Ramos (cell line): ENCODE measurements at regions not wholly inside any gene's neighbourhood (a gene's known extent, or its start where the extent isn't known, plus 50 kb on each side); places are given as distances from the start of the nearest gene placed in this dataset.

Source experiments
- in situ Hi-C: fragments of 300-500 bp; cut with MboI; formaldehyde crosslinking; loops from one replicate; pipeline ENCODE4 v1.14.3; 2022; ENCODE audit warnings: low sequenced_read_pairs; ENCODE audit not compliant: unreplicated experiment

DNA sequence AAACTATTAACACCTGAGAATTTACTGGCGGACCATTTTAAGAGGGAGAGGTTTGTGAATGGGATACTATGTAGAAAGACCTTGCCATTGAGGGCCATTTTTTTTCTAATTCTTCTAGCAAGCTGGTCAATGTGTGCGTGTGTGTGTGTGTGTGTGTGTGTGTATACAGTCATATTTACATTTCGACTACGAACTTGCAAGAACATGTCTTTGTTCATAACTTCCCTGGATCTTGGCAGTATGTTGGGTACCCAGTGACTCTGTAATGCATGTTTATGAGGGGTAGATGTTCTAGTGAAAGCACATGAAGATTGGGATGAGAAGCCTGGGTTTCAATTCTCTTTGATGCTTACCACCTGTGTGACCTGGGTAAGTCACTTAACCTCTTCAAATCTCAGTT lies 133.6 kb downstream of the UBE2E3 start:
- in situ Hi-C loops = loop anchor here (25.0 kb wide), 1 partner anchor 348 kb away; the partner anchor contains the start of gene ITGA4

DNA sequence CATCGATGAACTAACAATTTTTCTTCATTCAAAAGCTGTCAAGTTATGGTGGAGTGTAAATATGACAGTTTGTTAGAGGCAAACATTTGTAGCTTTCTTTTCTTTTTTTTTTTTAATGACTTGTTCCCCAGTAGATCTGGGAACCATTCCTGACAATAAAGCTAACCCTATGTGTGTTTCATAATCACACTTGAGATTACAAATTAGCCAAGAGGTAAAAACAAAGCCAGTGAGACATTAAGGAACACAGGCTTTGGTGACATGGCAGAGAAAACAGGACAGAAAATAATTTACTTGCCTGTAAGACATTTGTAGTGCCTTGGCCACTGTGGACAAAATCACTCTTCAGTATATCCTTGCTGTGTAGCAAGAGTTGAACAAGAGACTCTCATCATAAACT lies 135.9 kb downstream of the UBE2E3 start:
- in situ Hi-C loops = loop anchor here (25.0 kb wide), 1 partner anchor 346 kb away; the partner anchor contains the start of gene ITGA4

DNA sequence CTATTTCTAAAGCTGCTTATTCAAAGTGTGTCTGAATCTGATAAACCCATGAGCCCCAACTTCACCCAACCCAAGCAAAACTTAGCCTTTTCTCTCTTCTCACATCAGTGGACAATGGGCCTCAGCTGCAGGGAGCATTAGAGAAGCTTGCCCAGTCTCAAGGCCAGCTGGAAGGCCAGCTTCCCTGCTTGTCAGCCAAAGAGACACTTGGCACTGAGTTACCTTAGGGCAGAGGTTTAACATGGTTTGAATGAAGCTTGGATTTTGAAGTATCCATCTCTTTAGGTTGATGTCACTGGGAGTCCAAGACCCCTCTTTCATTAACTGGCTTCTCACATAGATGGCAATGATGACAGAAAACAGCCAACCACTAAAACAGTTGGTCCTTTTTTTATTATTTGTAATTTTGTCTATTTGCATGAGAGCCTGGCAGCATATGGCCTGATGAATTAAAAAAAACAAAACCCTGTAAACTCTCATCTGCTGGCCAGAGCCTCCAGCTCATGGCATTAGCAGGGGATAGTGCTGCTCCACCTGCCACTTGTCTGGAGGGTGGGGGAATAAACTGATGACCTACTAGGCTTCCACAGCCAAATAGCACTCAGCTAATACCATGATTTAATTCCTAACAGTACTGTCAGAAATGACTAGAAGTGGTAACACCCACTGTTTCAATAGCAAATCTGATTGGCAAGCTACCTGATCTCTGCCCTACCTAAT lies 137.0 kb downstream of the UBE2E3 start:
- in situ Hi-C loops = loop anchor here (25.0 kb wide), 1 partner anchor 345 kb away; the partner anchor contains the start of gene ITGA4

DNA sequence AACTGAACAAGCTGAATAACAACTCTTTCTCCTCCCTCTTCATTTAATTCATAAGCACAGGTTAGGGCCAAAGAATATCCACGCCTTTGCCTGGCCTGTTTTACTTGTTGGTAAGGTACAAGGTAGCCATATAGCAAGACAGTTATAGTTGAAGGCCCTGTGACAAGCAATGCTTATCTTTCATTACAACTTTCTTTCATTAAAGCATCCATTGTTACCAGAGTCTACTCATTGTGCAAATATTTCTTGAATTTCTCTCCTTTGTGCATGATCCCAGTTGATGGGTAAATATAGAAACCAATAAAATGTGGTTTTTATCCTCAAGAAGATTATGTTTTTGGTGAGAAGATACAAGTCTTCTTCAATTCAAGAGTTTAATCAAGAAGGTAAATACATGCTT lies 140.2 kb downstream of the UBE2E3 start:
- in situ Hi-C loops = loop anchor here (25.0 kb wide), 1 partner anchor 342 kb away; the partner anchor contains the start of gene ITGA4

DNA sequence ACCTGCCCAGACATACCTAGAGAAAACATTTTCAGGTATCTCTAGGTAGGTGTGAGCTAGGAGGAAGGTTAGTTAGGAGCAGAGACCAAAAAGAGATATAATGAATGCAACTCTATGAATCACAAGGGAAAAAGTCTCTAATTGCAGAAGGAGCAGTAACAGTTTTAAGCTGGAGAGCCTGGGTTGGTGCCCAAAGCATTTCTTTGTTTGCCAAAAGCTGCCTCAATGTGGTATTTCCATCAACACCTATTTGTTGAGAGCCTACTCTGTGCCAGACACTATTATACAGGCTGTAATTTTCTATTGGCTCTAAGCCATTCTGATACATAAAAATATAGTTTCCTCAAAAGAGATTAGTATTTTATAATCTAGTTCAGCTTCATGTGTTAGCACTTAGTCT lies 141.6 kb downstream of the UBE2E3 start:
- in situ Hi-C loops = loop anchor here (25.0 kb wide), 1 partner anchor 340 kb away; the partner anchor contains the start of gene ITGA4

DNA sequence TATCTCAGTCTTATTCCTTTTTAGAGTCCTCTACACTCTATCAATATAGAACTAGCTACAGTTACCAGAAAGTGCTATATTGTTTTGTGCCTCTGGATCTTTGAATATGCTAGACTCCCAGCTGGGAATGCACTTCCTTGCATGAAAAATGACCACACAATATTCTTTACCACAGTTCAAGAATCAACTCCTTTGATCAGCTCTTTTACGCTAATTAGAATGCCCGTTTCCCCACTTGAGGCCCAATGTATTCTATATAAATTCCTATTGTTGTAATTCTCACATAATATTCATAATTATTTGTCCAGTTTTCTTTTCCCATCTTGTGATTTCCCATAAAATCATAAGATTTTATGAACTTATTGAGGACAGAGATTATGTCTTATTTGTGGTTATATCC lies 142.2 kb downstream of the UBE2E3 start:
- in situ Hi-C loops = loop anchor here (25.0 kb wide), 1 partner anchor 340 kb away; the partner anchor contains the start of gene ITGA4

DNA sequence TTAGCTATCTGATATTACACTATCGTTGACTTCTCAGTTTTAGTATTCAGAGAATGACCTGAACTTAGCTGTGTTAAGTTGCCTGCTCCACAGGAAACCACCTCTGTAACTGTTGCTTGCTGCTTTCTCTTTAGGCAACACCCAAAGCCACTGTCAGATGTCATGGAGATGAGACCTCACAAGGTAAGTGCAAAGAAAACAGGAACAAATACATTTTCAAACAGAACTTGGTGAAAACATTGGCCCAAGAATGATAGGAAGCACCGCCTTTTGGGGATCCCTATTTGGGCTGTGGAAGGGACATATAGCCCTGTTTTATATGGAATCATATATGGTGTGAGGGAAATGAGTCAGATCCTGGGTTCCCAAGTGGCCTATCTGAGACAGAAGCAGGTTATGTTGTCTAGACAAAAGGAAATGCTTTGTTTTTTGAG lies 143.4 kb downstream of the UBE2E3 start:
- in situ Hi-C loops = loop anchor here (25.0 kb wide), 1 partner anchor 338 kb away; the partner anchor contains the start of gene ITGA4

DNA sequence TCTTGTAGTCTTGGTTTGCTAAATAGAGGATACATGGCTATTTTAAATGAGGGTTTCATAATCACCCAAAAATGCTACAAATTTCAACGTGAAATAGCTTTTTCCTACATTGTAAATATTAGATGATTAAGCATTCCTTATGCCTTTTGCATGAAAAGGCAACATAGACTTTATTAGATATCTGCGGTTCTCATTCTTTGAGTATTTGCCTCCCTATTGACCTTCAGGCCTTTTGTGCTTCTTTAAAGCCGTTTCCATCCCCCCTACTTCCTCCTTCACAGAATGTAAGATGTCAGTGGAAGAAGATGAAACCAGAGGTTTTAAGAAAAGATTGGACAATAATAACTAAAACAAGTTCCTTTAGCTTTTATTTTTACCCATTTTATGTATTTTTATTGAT lies 144.1 kb downstream of the UBE2E3 start:
- in situ Hi-C loops = loop anchor here (25.0 kb wide), 1 partner anchor 338 kb away; the partner anchor contains the start of gene ITGA4

DNA sequence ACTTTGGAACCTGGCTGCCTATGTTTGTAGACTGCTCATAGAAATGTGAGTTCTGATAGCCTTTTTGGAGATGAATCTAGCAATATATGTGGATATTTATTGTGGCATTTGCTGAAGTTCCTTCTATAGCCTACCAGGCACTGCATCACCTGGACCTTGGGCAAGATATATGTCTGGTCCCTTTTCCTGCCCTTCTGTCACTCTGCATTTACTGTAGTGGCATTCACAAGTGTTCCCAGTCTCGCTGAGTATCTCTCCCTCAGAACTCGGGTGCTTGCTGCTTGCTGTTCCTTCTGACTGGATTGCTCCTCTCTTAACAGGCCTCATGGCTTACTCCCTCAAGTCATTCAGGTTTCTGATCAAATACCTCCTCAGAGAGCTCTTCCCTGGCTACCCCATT lies 145.0 kb downstream of the UBE2E3 start:
- in situ Hi-C loops = no loop called here

DNA sequence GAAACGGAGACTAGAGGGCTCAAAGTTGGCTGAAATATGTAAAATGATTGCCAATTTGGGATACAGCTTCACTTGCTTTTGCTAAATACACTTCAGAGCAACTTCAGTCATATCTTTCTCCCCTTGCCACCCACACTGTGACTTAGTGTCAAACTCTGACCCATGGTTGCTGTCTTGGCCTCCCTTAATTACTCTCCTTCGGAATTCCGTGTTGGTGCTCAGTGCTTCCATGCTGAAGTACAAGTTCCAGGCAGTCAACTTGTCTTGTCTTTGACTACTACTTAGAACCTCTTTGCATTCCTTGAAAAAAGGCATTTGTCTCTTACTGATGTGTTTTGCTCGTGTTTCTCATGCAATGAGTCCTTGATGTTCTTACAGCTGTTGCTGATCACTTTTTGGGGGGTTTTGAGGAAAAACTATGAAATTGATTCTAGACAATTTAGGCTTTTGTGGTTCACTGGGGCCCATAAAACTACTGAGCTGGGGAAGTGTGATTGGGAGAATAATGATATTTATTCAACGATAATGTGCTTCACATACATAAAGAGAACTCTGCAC lies 146.0 kb downstream of the UBE2E3 start:
- in situ Hi-C loops = no loop called here

DNA sequence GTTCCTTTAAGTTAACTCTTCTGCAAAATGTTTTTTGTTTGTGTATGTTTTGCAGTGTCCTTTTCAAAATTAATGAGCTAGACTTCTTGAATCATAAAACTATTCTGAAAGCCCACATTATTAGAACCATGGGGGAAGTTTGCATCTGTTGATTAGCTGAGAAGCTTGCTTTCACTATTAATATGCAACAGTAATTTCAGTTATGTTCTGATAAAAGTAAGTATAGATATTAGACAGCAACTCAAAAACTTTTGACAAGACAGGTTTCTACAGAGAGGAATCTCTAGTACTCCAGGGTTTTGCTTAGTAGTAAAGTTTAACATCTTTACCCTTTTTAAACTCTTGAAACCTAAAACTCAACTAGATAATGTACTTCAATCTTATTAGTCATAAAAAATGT lies 147.8 kb downstream of the UBE2E3 start:
- in situ Hi-C loops = no loop called here

DNA sequence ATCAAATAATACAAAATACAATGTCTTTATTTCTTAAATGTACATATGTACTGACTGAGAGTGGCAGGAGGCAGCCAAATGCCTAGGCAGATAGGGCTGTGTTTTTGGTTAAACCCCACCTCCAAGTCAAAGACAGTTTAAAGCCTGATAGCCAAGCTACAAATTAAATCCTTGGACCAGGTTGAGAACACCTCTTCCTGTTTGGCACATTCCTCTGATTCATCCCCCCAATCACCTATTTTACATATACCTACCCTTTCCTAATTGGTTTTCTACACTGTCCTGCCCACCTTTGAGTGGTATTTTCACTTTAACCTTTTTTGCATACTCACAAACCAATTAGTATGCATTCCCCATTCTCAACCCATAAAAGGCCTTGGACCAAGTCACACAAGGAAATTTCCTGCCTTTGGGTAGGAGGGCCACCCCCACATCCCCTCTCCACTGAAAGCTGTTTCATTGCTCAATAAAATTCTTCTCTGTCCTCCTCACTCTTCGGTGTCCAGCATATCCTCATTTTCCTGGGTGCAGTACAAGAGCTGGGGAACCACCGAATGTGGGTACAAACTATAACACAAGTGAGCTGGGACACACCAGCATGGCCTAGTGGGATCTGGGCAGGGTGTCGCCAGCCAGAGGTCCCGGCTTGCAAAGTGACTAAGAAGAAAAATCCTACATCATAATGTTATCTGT lies 149.1 kb downstream of the UBE2E3 start:
- in situ Hi-C loops = no loop called here

DNA sequence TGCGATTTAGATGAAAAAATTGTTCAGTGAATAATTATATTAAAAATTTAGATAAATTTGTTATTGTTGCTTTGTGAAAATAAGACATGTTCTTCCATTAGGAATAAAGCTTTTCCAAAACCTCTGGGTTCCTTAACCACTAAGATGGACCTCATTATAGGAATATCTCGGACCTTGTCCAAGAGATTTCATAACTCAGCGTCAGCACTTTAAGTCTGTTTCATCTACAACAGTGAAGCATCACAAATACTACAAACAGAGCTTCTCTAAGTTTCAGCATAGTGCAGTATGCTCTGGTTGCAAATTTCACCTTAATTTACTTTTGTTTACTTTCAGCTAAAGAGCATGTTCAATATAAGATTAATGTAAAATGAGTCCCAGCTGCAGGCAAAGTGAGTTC lies 150.3 kb downstream of the UBE2E3 start:
- in situ Hi-C loops = no loop called here

DNA sequence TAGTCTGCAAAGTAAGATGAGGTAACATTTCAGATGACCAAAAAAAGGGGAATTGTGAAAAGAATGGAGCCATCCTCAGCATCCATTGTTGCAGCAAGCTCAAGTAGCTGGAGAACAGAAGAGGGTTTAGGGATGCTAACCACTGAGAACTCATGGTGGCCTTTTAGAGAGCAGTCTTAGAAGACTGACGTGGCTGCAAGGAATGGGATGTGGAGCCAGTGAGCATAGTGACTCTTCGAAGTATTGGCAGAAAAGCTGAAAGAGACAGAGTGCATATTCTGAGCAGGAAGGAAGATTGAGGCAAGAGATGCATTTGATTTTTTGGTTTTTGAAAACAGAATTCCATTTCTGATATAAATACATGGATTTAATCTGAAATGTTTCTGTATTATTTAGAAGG lies 151.2 kb downstream of the UBE2E3 start:
- in situ Hi-C loops = no loop called here

DNA sequence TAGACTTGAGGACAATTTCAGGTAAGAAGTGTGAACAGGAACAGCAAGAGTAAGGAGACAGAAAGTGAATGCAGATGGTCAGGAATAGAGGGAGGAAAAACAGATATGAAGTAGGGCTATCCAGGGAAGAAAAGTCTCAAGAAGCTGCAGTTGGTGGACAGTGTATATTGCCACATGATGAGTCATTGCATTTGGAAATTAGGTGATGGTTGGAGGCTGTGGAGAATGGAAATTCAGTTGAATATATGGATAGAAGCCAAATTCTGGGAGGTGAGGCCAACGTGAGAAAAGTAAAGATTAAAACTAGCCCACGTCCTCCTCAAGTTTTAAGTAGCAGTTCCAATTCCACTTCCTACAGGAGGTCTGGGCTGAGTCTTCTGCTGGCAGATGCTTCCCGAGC lies 158.4 kb downstream of the UBE2E3 start:
- in situ Hi-C loops = no loop called here

DNA sequence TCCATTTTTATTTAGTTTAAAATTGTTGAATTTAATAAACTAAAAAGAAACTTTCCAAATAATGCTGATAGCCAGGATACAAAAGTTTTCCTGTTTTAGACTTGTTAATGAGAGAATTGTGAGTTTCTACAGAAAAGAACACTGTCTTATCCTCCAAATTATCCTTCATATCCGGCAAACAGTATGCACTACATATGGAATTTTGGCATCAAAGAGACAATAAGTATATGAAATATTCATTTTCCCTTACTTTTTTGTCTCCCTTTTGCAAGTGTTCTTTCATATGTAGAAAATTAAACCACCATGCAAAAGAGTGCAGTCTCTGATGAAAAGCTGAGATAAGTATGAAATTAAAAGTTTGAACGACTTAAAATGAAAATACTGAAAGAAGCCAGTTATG lies 159.4 kb downstream of the UBE2E3 start:
- in situ Hi-C loops = no loop called here

DNA sequence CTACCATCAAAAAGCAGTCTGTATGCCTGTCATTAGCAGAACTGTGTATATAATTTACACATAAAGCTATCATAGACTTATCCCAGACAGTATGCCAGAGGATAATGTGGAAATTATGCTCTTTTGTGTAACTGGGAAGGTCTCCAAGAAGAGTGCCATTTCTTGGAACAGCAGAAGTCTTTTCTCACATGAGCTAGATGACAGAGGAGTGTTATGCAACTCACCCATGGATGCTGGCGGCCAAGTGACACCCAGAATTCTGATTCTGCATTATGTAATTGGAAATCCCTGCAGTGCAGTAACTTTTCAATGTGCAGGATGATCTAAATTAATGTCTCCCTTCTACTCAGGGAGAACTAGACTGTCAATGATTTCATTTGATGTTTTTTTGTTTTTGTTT lies 160.0 kb downstream of the UBE2E3 start:
- in situ Hi-C loops = no loop called here

DNA sequence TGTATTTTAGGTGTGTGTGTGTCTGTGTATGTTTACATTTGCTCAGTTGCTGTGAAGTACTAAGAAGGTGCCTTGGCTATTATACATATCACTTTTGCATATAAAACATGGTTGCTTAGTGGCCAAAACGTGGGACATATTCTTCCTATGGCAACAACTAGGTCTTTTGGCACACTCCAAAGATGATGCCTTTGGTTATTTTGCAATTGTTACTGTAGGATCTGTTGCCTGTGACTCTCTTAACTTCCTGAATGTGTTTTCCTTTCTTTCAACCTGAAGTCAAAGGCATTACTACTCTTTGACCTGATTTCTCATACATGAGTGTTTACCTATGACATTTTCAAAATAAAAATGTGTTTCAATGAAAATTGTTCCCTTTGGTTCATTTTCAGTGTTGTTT lies 160.5 kb downstream of the UBE2E3 start:
- in situ Hi-C loops = no loop called here

DNA sequence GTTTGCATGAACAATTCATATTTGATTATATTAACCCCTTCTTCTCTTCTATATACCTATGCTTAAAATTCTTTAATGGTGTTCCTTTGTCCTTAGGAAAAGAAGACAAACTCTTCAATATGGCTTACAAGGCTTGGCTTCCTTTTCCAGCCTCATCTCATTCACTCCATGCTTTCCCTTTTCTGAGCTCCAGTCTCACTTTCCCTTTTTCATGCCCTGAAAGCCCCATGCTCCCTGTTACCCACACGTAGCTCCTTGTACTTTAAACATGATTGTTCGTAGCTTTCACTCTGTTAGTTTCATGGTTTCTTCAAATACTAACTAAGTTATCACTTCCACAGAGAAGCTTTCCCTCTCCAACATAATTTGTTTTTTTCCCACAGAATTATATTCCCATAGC lies 161.3 kb downstream of the UBE2E3 start:
- in situ Hi-C loops = no loop called here

DNA sequence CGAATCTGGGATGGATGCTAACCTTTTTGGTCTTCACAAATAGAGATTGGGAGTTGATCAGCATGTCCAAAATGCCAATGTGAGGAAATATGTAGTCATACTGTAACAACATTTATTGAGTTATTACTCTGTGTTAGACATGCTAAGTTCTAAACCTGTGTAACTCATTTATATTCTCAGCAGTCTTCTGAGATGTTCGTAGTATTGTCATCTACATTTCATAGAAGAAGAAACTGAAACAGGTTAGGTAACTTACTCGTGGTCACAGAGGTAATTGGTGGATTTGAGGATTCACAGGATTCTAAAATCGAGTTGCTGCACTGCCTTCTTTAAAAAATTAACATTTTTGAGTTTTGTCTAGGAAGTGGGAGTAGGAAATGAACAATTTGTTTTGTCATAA lies 162.1 kb downstream of the UBE2E3 start:
- in situ Hi-C loops = no loop called here

DNA sequence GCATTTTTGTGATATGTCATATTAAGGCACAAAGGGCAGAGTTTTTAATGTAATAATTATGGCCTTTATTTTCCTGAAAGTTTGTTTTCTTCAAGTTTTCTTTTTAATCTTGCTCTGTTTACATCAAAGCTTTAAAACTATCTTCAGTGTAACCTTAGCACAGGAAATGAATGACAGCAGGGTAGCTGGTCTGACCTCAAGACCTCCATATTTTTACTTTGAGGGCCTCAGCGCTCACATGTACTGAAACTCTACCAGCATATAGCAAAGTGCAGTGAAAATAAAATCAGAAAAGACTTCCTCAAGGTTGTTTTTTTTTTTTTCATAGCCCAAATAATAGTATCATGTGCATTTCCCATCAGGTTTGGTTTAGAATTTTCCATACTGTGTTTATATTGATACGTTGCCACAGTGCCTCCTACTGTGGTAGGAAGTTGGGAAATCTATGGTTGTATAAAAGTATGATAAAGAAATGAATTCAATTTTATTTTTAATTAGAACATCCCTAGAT lies 163.4 kb downstream of the UBE2E3 start:
- in situ Hi-C loops = no loop called here
